EH (cell line): ENCODE measurements at regions not wholly inside any gene's neighbourhood (a gene's known extent, or its start where the extent isn't known, plus 50 kb on each side); places are given as distances from the start of the nearest gene placed in this dataset.
"Not testable (repeated sequence)": the region's sequence is repeated elsewhere in the genome, so short reads cannot be mapped to it uniquely, and the experiment has no call there.

Source experiments
- DNase-seq: peaks from one replicate; pipeline ENCODE4 v3.0.0-alpha.2; 2015; ENCODE audit warnings: low read depth

GRCh38 chr12:67842124-67842523 lies 147.1 kb upstream of the IFNG-AS1 start:
- DNase-seq: no peak

DNA sequence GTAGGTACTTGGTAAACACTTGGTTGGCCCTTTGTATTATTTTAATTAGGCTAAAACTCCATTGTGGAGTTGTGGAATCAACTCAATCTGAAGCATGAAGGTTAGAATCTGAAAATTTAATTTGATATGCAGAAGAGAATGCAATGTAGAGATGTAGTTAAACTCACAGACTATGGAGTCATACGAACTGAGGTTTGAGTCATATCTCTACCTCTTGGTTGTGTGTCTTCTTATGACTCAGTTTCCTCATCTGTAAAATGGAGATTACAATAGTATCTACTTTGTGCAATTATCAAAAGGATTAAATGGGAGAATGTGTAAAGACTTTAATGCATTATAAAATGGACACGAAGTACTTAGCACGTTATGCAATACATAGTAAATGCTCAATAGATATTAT lies 146.0 kb upstream of the IFNG-AS1 start:
- no peak for DNase-seq

DNA sequence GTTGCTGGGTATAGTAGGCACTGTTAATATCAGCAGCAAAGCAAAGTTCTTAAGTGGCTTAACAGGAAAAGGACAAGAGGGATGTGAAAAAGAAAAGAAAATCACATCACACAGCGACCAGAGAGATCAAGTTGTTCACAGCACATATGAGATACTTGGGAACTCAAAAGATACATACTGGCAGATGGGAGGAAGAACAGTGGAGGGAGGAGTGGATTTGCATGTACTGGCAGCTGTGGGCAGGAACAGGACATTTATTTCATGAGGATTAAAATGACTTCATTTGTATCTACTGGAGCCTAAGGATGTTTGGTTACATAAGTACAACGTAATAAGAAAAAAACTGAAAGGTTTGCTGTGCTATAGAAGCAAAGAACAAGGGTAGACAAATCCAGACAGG lies 136.5 kb upstream of the IFNG-AS1 start:
- peak; percentile 9 for DNase-seq

- peak; percentile 71 for DNase-seq
These were observed 136.0 kb upstream of the IFNG-AS1 start for GRCh38 chr12:67853204-67853603.

GRCh38 chr12:67854351-67854750 lies 134.9 kb upstream of the IFNG-AS1 start:
- DNase-seq: peak; percentile 23

DNA sequence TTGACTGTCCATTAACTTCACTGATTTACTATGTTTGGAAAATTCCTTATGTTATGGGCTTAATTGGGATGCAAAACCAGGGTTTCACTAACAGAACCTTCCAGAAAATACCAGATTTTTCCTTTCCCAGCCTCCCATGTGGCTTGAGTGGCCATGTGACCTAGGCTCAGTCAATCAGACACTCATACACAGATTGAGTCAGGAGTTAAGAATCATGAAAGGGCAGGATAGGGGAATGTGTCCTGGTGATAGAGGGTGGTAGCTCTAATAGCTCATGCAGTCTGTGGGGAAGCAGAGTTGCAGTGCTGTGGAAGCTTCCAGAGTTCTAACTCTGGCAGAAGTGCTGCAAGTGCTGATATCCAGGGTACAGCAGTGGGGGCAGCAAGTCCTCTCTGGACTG lies 134.1 kb upstream of the IFNG-AS1 start:
- peak; percentile 34 for DNase-seq

GRCh38 chr12:67871231-67871630 lies 118.0 kb upstream of the IFNG-AS1 start:
- DNase-seq: no peak

- no peak for DNase-seq
These were observed 115.9 kb upstream of the IFNG-AS1 start for GRCh38 chr12:67873355-67873754.

- DNase-seq: no peak
These were observed 112.8 kb upstream of the IFNG-AS1 start for GRCh38 chr12:67876305-67876915.

DNA sequence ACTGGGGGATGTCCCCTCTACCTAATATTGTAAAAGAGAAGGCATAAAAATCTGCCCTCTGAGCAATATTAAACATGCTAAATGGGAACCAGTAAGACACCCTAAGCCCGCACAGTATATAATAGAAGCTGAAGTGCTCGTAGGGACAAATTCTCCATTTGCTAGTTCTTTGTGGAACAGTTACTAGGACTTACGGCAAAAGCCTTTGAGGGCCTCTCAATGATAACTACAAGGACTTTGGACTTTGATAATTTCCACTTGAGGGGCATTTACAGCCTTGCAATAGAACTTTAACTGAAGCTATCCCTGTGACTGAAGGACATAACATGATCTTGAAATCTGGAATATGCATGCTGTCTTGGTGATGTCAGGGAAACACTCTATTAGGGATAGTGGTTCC lies 111.5 kb upstream of the IFNG-AS1 start:
- no peak for DNase-seq

DNA sequence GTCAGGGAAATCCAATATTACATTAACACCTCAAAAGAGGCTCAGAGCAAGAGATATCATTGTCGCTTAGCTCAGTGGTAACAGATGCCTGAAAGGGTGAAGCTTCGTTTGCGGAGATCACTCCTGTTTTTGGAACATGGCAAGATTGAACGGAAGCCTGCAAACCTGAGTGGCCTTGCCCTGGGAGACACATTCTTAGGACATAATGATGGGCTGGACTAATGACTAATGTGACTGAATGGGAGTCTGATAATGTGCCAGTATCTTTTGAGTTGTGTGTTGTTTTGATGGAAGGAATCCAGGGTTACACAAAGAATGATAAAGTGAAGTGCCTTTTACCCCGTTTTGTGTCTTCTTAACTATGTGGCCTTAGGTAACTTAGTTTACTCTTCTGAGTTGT lies 109.3 kb upstream of the IFNG-AS1 start:
- no peak for DNase-seq

DNA sequence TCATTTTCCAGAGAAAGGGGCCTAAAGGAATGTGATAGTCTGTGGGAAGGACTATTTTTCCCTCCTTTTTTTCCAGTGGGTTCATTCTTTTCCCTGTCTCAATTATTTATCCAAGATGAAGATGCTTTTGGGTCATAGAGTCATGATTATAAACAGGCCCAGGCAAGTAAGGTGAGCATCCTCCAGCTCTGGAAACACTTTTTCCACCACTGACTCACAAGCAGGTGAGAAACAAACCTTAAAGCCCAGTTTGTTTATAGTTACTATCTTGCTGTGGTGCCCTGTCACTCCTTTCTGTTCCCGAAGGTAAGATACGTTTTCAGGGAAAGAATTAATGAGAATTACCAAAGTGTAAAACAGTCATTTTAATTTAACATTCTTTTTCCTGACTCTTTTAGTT lies 107.7 kb upstream of the IFNG-AS1 start:
- DNase-seq: no peak

GRCh38 chr12:67884596-67884995 lies 104.7 kb upstream of the IFNG-AS1 start:
- DNase-seq: no peak

- DNase-seq: peak; percentile 86
These were observed 103.7 kb upstream of the IFNG-AS1 start for GRCh38 chr12:67885375-67886169.

DNA sequence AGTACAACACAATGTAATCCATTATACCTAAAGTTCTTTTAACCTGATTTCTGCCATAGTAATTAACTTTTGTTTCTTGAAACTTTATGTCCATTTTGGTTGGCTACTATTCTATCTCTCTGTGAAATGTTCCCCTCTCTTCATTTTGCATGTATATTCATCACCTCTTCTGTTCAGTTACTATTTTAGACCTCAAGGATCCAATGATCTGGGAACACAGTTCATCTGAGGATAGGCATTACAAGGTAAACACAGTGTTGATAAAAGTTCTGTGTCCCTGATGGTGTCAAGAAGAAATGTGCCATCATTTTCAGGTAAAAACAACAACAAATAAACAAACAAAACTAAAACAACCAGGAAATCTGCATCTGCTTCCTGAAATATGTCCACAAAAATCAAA lies 102.2 kb upstream of the IFNG-AS1 start:
- no peak for DNase-seq

- DNase-seq: no peak
These were observed 99.3 kb upstream of the IFNG-AS1 start for GRCh38 chr12:67889931-67890330.

DNA sequence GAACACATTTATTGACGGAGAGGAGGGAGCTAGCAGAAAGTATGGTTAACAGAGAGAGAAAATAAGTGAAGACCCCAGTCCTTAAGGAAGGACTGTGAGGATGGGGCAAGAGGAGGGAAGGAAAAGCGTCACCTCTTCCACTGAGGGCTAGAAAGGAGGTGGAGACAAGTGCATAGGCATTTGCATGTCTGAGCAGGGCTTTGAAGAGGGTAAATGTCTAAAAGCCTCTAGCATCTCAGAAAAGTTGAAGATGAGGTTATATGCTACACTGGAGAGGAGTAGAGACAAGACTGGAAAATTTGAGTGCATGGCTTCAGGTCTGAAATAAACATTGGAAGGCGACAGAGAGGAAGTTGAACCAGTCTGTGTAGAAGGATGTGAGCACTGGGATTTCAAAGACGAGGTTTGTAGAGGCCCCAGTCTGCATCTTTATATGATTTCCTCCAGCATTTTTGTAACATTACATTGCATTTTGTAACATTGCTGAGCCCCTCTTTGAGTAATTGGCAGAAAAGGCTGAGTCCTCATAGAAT lies 98.5 kb upstream of the IFNG-AS1 start:
- peak; percentile 29 for DNase-seq

DNA sequence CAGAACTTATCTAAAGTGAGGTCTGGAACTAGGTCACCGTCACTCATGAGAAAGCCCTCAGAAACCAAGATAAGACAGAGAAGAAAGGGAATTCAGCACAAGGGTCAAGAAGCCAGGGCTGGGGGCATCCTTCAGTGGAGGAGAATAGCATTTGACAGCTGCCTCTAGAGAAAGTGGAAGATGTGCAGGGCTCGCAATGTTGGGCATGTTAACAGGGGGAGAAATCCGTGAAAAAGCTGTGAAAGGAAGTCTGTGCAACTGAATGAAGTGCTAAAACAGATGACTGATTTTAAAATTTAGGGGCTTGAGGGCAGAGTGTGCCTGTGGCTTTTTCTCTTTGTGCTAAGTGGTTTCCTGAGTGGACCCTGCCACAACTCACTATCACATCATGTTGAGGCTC lies 97.7 kb upstream of the IFNG-AS1 start:
- DNase-seq: no peak

GRCh38 chr12:67892259-67893021 lies 96.8 kb upstream of the IFNG-AS1 start:
- DNase-seq: peak; percentile 42

- peak; percentile 24 for DNase-seq
These were observed 96.1 kb upstream of the IFNG-AS1 start for GRCh38 chr12:67893022-67893580.

DNA sequence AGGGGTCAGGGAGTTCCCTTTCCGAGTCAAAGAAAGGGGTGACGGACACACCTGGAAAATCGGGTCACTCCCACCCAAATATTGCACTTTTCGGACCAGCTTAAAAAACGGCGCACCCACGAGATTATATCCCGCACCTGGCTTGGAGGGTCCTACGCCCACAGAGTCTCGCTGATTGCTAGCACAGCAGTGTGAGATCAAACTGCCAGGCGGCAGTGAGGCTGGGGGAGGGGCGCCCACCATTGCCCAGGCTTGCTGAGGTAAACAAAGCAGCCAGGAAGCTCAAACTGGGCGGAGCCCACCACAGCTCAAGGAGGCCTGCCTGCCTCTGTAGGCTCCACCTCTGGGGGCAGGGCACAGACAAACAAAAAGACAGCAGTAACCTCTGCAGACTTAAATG lies 88.8 kb upstream of the IFNG-AS1 start:
- not testable (repeated sequence) for DNase-seq

- DNase-seq: peak; percentile 98
These were observed 80.1 kb upstream of the IFNG-AS1 start for GRCh38 chr12:67909091-67909531.
